Uterus (tissue), 3 donors: ENCODE measurements at regions not wholly inside any gene's neighbourhood (a gene's known extent, or its start where the extent isn't known, plus 50 kb on each side); places are given as distances from the start of the nearest gene placed in this dataset.

Source experiments
- DNase-seq, 2 donors: peaks; one replicate each; pipeline ENCODE4 v3.0.0-alpha.2; 2019 to 2020
- H3K27ac ChIP-seq, 2 donors: fragments of 200-600 bp; sonication (generic); 1 replicate in 1 of 2; 2 replicates in 1 of 2; pipeline ENCODE4 v1.5.1; 2016 to 2018
- H3K27me3 ChIP-seq, 2 donors: fragments of 200-600 bp; sonication (generic); one replicate each; pipeline ENCODE4 v1.5.1; 2018 to 2019; ENCODE audit warnings: control low read depth in 1 of 2
- H3K36me3 ChIP-seq, 2 donors: fragments of 200-600 bp; sonication (generic); one replicate each; pipeline ENCODE4 v1.5.1; 2019; ENCODE audit warnings: control low read depth in 1 of 2
- H3K4me1 ChIP-seq, 2 donors: fragments of 200-600 bp; sonication (generic); one replicate each; pipeline ENCODE4 v1.5.1; 2018 to 2019; ENCODE audit warnings: control low read depth in 1 of 2
- H3K4me3 ChIP-seq, 2 donors: fragments of 200-600 bp; sonication (generic); 1 replicate in 1 of 2; 2 replicates in 1 of 2; pipeline ENCODE4 v1.5.1; 2018 to 2019; ENCODE audit warnings: mild to moderate bottlenecking in 1 of 2
- H3K9me3 ChIP-seq, 2 donors: fragments of 200-600 bp; sonication (generic); one replicate each; pipeline ENCODE4 v1.5.1; 2019; ENCODE audit warnings: control low read depth in 1 of 2
- POLR2A ChIP-seq, 2 donors: fragments of 450-650 bp; IDR thresholded peaks; one replicate each; pipeline ENCODE4 v1.6.1; 2016; ENCODE audit warnings: antibody characterized with exemption in 2 of 2, mild to moderate bottlenecking in 1 of 2, moderate library complexity in 1 of 2
- intact Hi-C: fragments of 100-400 bp; cut with DNase I; formaldehyde crosslinking; loops from one replicate; pipeline ENCODE4 v1.15.1; 2023; ENCODE audit warnings: low total_unique reads
- TF ChIP-seq, protein P1 (sequence below), 4 experiments: fragments of 200-600 bp in 2 of 4; fragments of 450-650 bp in 2 of 4; sonication (generic) in 2 of 4; IDR thresholded peaks; one replicate each; pipeline ENCODE4 v1.5.1; 2016 to 2019; ENCODE audit warnings: antibody characterized with exemption in 4 of 4, mild to moderate bottlenecking in 2 of 4, moderate library complexity in 1 of 4
- donor health status: DM: yes; HTN: yes; CAD: no.

DNA sequence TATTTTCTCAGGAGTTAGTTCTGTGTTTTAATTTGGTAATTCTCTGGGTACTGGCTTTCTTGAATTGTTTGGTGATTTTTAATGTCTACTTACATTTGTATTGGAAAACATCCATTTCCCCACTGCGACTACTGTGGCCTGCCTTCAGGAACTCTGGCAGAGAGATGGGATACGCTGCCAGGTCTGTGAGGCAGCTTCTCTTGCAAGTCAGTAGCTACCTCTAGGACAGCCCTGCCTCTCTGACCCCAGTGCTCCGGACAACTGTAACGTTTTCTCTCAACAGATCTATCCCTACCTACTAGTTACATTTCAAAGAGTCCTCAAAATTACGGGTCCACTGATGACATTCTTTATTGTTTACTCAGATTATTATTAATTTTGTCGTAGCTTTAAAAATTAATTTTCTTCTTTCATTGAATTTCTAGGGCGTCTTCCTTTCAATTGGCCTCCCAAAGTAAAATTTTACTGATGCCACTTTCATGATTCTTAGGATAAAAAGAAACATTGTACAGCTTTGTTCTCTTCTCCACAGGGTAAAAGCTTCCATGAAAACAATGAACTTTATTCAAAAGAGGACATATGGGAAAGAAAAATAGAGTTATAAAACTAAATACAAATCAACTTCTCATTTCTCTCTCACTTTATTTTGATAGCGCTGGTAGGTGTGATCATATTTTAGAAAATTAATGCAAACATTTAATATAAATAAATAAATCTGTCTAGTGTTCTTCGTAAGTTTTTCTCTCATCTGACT, 123.2 kb upstream of the GOLGA8J start:
- no peak overlapping the region for H3K4me3 ChIP-seq
- H3K27me3 ChIP-seq: no peaks in the 10 kb centered on the region
- no peaks in the 10 kb centered on the region for H3K36me3 ChIP-seq
- H3K27ac ChIP-seq: no peak overlapping the region
- DNase-seq: no peak
- TF ChIP-seq POLR2A (IDR thresholded peaks at IDR 0.05): no peak
- TF ChIP-seq, protein P1, sequence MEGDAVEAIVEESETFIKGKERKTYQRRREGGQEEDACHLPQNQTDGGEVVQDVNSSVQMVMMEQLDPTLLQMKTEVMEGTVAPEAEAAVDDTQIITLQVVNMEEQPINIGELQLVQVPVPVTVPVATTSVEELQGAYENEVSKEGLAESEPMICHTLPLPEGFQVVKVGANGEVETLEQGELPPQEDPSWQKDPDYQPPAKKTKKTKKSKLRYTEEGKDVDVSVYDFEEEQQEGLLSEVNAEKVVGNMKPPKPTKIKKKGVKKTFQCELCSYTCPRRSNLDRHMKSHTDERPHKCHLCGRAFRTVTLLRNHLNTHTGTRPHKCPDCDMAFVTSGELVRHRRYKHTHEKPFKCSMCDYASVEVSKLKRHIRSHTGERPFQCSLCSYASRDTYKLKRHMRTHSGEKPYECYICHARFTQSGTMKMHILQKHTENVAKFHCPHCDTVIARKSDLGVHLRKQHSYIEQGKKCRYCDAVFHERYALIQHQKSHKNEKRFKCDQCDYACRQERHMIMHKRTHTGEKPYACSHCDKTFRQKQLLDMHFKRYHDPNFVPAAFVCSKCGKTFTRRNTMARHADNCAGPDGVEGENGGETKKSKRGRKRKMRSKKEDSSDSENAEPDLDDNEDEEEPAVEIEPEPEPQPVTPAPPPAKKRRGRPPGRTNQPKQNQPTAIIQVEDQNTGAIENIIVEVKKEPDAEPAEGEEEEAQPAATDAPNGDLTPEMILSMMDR (IDR thresholded peaks at IDR 0.05): no peak
- no peaks in the 10 kb centered on the region for H3K9me3 ChIP-seq
- no peaks in the 10 kb centered on the region for H3K4me1 ChIP-seq
- intact Hi-C loops: no loop called here

DNA sequence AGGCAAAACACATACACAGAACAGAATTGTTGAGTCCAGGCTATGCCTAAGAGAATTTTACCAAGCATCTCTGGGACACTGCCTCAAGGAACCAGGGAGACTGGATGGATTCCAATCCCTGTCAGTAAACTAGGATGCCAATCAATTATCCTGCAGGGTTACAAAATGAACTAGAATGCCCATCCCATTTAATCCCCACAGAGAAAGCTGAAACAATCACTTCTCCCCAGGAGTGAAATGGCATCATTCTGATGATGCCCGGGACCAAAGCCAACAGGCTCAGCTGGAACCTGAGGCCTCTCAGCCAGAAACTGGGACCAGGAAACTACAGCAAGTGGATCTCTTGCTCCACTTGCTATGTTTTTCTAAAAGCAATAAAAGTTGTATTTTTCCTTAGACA, 130.0 kb upstream of the TJP1 start:
- TF ChIP-seq, protein P1 (IDR thresholded peaks at IDR 0.05): no peak
- no peak for TF ChIP-seq POLR2A (IDR thresholded peaks at IDR 0.05)
- H3K27me3 ChIP-seq: no peaks in the 10 kb centered on the region
- peak overlapping the region; percentile 45 to 57 for H3K27ac ChIP-seq
- intact Hi-C loops: no loop called here
- peak in 1 of 2 donors; percentile 34 for DNase-seq
- no peaks in the 10 kb centered on the region for H3K36me3 ChIP-seq
- no peak overlapping the region for H3K4me3 ChIP-seq
- no peaks in the 10 kb centered on the region for H3K4me1 ChIP-seq
- H3K9me3 ChIP-seq: no peaks in the 10 kb centered on the region

DNA sequence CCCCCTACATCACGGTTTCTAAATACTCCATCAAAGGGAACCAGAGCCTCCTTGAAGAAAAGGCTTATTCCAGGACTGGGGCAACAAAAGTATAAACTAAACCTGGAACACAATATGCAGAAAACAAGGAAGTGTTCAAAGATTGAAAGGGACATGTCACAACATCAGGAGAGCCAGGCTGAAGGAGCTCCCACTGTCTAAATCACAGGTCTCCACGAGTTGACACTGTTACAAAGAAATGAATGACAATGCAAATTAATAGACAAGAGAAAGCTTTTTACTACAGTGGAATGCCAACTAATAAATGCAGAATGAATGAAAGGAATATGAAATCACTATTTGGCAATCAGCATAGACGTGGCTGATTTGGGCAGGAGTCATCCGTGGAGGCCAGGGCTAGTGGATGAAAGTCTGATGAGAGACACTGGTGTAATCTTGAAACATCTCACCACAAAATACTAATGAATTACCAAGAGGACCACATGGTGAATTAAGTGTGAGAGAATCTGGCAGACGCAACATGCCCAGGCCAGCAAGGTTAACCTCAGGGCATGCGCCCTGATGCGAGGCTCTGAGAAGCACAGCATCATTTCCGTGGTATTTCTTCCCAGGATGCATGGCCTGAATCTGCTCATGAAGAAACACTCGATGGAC, 123.8 kb upstream of the TJP1 start:
- Histone ChIP-seq H3K27ac (peak overlapping the region in 1 of 2 donors; percentile 40), H3K36me3 (no peaks in the 10 kb centered on the region), H3K4me1 (peaks cover 0 to 3% of the 10 kb centered on the region in 2 donors), H3K4me3 (no peak overlapping the region), H3K9me3 (no peaks in the 10 kb centered on the region), H3K27me3 (no peaks in the 10 kb centered on the region)
- no peak for TF ChIP-seq POLR2A (IDR thresholded peaks at IDR 0.05)
- TF ChIP-seq, protein P1 (IDR thresholded peaks at IDR 0.05): no peak
- intact Hi-C loops: no loop called here
- no peak for DNase-seq

- H3K4me3 ChIP-seq: no peak overlapping the region
- no peaks in the 10 kb centered on the region for H3K9me3 ChIP-seq
- intact Hi-C loops: no loop called here
- TF ChIP-seq POLR2A (IDR thresholded peaks at IDR 0.05): no peak
- TF ChIP-seq, protein P1 (IDR thresholded peaks at IDR 0.05): no peak
- H3K4me1 ChIP-seq: peaks cover 0 to 3% of the 10 kb centered on the region in 2 donors
- no peaks in the 10 kb centered on the region for H3K27me3 ChIP-seq
- no peaks in the 10 kb centered on the region for H3K36me3 ChIP-seq
- no peak for DNase-seq
- peak overlapping the region; percentile 42 to 61 for H3K27ac ChIP-seq
These were observed 122.7 kb upstream of the TJP1 start for GRCh38 chr15:29944925-29945324.

DNA sequence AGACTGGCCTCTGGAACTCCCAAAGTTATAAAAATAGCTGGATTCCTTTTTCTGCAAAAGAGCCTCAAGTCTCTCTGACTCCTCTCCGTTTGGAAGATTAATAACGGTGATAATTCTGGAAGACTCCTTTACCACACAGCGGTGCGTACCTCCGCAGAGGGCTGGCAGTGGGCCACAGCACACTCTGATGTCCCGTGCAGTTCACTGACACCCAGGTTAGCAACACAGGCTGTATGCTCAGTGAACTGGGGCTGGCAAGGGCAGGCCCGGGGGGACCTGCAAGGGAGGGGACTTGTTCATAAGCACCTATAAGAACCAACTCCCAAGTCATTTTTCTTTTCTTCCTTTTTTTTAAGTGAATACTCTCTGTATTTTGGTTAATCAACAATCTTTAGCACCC, 120.3 kb upstream of the TJP1 start:
- Histone ChIP-seq H3K27me3 (no peaks in the 10 kb centered on the region), H3K4me3 (no peak overlapping the region), H3K27ac (peak overlapping the region; percentile 29 to 40), H3K4me1 (peaks cover 0 to 3% of the 10 kb centered on the region in 2 donors), H3K36me3 (no peaks in the 10 kb centered on the region), H3K9me3 (no peaks in the 10 kb centered on the region)
- intact Hi-C loops: no loop called here
- TF ChIP-seq, protein P1 (IDR thresholded peaks at IDR 0.05): no peak
- TF ChIP-seq POLR2A (IDR thresholded peaks at IDR 0.05): no peak
- DNase-seq: no peak
